SK-N-SH (cell line): ENCODE measurements at regions not wholly inside any gene's neighbourhood (a gene's known extent, or its start where the extent isn't known, plus 50 kb on each side); places are given as distances from the start of the nearest gene placed in this dataset.

Experiments used
- CTCF ChIP-seq: fragments of 200-600 bp; sonication (generic); IDR thresholded peaks from 2 replicates; pipeline ENCODE4 v1.6.1; 2017; ENCODE audit warnings: antibody characterized with exemption, mild to moderate bottlenecking, moderate library complexity
- ELF1 ChIP-seq: IDR thresholded peaks from 2 replicates; pipeline ENCODE4 v1.4.0; 2012
- EP300 ChIP-seq, 2 experiments: IDR thresholded peaks; 2 replicates each; pipeline versions ENCODE4 v1.4.0 to v1.6.1; 2012; ENCODE audit warnings: borderline replicate concordance in 1 of 2, low read depth in 1 of 2, low read length in 1 of 2
- FOXJ3 ChIP-seq: sonication (generic); formaldehyde crosslinking; IDR thresholded peaks from 2 replicates; pipeline ENCODE4 v1.5.1; 2020; ENCODE audit warnings: mild to moderate bottlenecking, missing genetic modification reagents
- JUND ChIP-seq: IDR thresholded peaks from 2 replicates; pipeline ENCODE4 v1.4.0; 2012
- MAX ChIP-seq: IDR thresholded peaks from 2 replicates; pipeline ENCODE4 v1.4.0; 2012; ENCODE audit warnings: low read depth
- PBX3 ChIP-seq: IDR thresholded peaks from 2 replicates; pipeline ENCODE4; 2012
- REST ChIP-seq: IDR thresholded peaks from 2 replicates; pipeline ENCODE4 v1.6.1; 2012; ENCODE audit warnings: mild to moderate bottlenecking, low read depth, low read length, moderate library complexity
- RFX5 ChIP-seq: IDR thresholded peaks from 2 replicates; pipeline ENCODE4 v1.6.1; 2012; ENCODE audit warnings: mild to moderate bottlenecking, improper control_type of control experiment, low read length
- SIN3A ChIP-seq: IDR thresholded peaks from 2 replicates; pipeline ENCODE4 v1.6.1; 2012; ENCODE audit warnings: low read depth, mild to moderate bottlenecking, low read length, moderate library complexity, borderline replicate concordance
- SMC3 ChIP-seq: IDR thresholded peaks from 2 replicates; pipeline ENCODE4 v1.6.1; 2012; ENCODE audit warnings: low read depth, low read length, improper control_type of control experiment
- TAF1 ChIP-seq: IDR thresholded peaks from 2 replicates; pipeline ENCODE4 v1.6.1; 2012; ENCODE audit warnings: low read depth, mild to moderate bottlenecking, low read length, moderate library complexity, borderline replicate concordance
- USF2 ChIP-seq: fragments of 150-350 bp; IDR thresholded peaks from 2 replicates; pipeline ENCODE4 v1.6.1; 2017; ENCODE audit warnings: antibody characterized with exemption, low read length, low read depth, borderline replicate concordance

GRCh38 chr1:219387211-219387610, 213.5 kb downstream of the LYPLAL1 start:
- TF ChIP-seq CTCF (no peak), SMC3 (no peak), TAF1 (no peak), FOXJ3 (CRISPR knock-in tag) (no peak), JUND (no peak), USF2 (no peak), PBX3 (no peak), REST (no peak), EP300 (IDR thresholded peaks at IDR 0.05; ENCODE audit: borderline replicate concordance in 1 of 2, low read depth in 1 of 2, low read length in 1 of 2) (no peak), SIN3A (no peak), RFX5 (no peak), MAX (no peak), ELF1 (no peak)
